HepG2 (cell line): ENCODE measurements at regions not wholly inside any gene's neighbourhood (a gene's known extent, or its start where the extent isn't known, plus 50 kb on each side); places are given as distances from the start of the nearest gene placed in this dataset.
A peak's percentile ranks its signal among the peaks of the same experiment; 100 is the strongest.

Experiments used
- ARNT ChIP-seq: fragments of 450-650 bp; IDR thresholded peaks from 2 replicates; pipeline ENCODE4 v1.6.1; 2017
- CAMTA2 ChIP-seq: sonication (generic); formaldehyde crosslinking; IDR thresholded peaks from 2 replicates; pipeline ENCODE4 v1.4.0; 2020; ENCODE audit warnings: mild to moderate bottlenecking, missing genetic modification reagents, borderline replicate concordance
- HCFC1 ChIP-seq: fragments of 150-350 bp; IDR thresholded peaks from 2 replicates; pipeline ENCODE4 v1.6.1; 2014; ENCODE audit warnings: low read depth, low read length
- KAT7 ChIP-seq: IDR thresholded peaks from 2 replicates; pipeline ENCODE4 v1.6.1; 2018; ENCODE audit warnings: borderline replicate concordance, missing compliant biosample characterization
- KLF15 ChIP-seq: sonication (generic); formaldehyde crosslinking; IDR thresholded peaks from 2 replicates; pipeline ENCODE4 v1.8.1; 2023; ENCODE audit warnings: borderline replicate concordance, mild to moderate bottlenecking, inconsistent platforms, missing genetic modification reagents, mixed read lengths
- KMT2B ChIP-seq: IDR thresholded peaks from 2 replicates; pipeline ENCODE4 v1.6.1; 2016; ENCODE audit warnings: missing genetic modification reagents, missing compliant biosample characterization
- MED13 ChIP-seq: sonication (generic); formaldehyde crosslinking; IDR thresholded peaks from 2 replicates; pipeline ENCODE4 v1.5.0; 2020; ENCODE audit warnings: missing genetic modification reagents
- NFKBIZ ChIP-seq: IDR thresholded peaks from 2 replicates; pipeline ENCODE4 v1.6.1; 2018; ENCODE audit warnings: missing genetic modification reagents, missing compliant biosample characterization
- PRPF4 ChIP-seq: fragments of 200-400 bp; formaldehyde crosslinking; IDR thresholded peaks from 2 replicates; pipeline ENCODE4 v1.6.1; 2016; ENCODE audit warnings: low read length, low read depth; ENCODE audit not compliant: poor library complexity, severe bottlenecking
- RXRB ChIP-seq: IDR thresholded peaks from 2 replicates; pipeline ENCODE4 v1.6.1; 2016; ENCODE audit warnings: borderline replicate concordance, missing genetic modification reagents, missing compliant biosample characterization
- SMARCC2 ChIP-seq: fragments of 450-650 bp; IDR thresholded peaks from 2 replicates; pipeline ENCODE4 v1.6.1; 2017; ENCODE audit warnings: antibody characterized with exemption, mild to moderate bottlenecking
- WIZ ChIP-seq: sonication (generic); formaldehyde crosslinking; IDR thresholded peaks from 2 replicates; pipeline ENCODE4 v1.5.1; 2020; ENCODE audit warnings: mild to moderate bottlenecking, missing genetic modification reagents
- ZBTB42 ChIP-seq: sonication (generic); formaldehyde crosslinking; IDR thresholded peaks from 2 replicates; pipeline ENCODE4 v1.5.0; 2020; ENCODE audit warnings: mild to moderate bottlenecking, missing genetic modification reagents
- ZNF17 ChIP-seq: sonication (generic); formaldehyde crosslinking; IDR thresholded peaks from 2 replicates; pipeline ENCODE4 v1.5.0; 2020; ENCODE audit warnings: mild to moderate bottlenecking, missing genetic modification reagents
- ZNF24 ChIP-seq: fragments of 450-650 bp; IDR thresholded peaks from 2 replicates; pipeline ENCODE4 v1.6.1; 2017; ENCODE audit warnings: antibody characterized with exemption, mild to moderate bottlenecking
- ZNF296 ChIP-seq: sonication (generic); formaldehyde crosslinking; conservative IDR thresholded peaks from 2 replicates; pipeline ENCODE4 v1.5.0; 2020; ENCODE audit warnings: mild to moderate bottlenecking, missing genetic modification reagents
- ZNF430 ChIP-seq: sonication (generic); formaldehyde crosslinking; IDR thresholded peaks from 2 replicates; pipeline ENCODE4 v1.9.0; 2021; ENCODE audit warnings: mild to moderate bottlenecking, missing genetic modification reagents
- ZNF562 ChIP-seq: sonication (generic); formaldehyde crosslinking; IDR thresholded peaks from 2 replicates; pipeline ENCODE4 v1.8.0; 2022; ENCODE audit warnings: missing genetic modification reagents, borderline replicate concordance
- ZNF616 ChIP-seq: sonication (generic); formaldehyde crosslinking; IDR thresholded peaks from 2 replicates; pipeline ENCODE4 v1.5.0; 2020; ENCODE audit warnings: low read depth, mild to moderate bottlenecking, missing genetic modification reagents
- ZNF670 ChIP-seq: sonication (generic); formaldehyde crosslinking; IDR thresholded peaks from 2 replicates; pipeline ENCODE4 v1.8.0; 2022; ENCODE audit warnings: mild to moderate bottlenecking, missing genetic modification reagents, borderline replicate concordance
- ZNF7 ChIP-seq: IDR thresholded peaks from 2 replicates; pipeline ENCODE4 v1.6.1; 2016; ENCODE audit warnings: missing biosample characterization, missing genetic modification reagents
- TF ChIP-seq, protein P1 (sequence below): sonication (generic); formaldehyde crosslinking; IDR thresholded peaks from 2 replicates; pipeline ENCODE4 v1.4.0; 2020; ENCODE audit warnings: missing genetic modification reagents, borderline replicate concordance
- TF ChIP-seq, protein P2 (sequence below): sonication (generic); formaldehyde crosslinking; IDR thresholded peaks from 2 replicates; pipeline ENCODE4 v1.4.0; 2020; ENCODE audit warnings: missing genetic modification reagents; ENCODE audit errors: not compliant biosample characterization
- TF ChIP-seq, protein P3 (sequence below): sonication (generic); formaldehyde crosslinking; IDR thresholded peaks from 2 replicates; pipeline ENCODE4 v1.5.1; 2020; ENCODE audit warnings: mild to moderate bottlenecking, missing genetic modification reagents, borderline replicate concordance
- TF ChIP-seq, protein P4 (sequence below): IDR thresholded peaks from 2 replicates; pipeline ENCODE4 v1.6.1; 2016; ENCODE audit warnings: missing genetic modification reagents, missing compliant biosample characterization

DNA sequence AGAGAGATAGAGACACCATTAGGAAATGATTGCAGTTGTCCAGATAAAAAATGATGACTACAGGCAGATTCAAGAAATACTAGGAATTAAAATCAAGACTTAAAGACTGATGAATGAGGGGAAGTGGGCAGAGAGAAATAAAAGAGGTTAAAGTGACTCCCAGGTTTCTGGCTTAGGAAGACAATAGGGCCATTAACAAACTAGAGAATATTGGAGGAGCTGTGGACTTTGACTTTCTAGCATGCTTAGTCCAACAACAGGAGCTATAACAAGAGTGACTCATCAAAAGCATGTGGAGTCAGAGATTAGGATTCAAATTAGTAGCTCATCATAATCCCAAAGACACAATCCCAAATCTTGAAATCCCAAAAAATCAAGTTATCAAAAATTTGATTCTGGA is 101.5 kb downstream of the BMP4 start (continued):
- TF ChIP-seq, protein P1, sequence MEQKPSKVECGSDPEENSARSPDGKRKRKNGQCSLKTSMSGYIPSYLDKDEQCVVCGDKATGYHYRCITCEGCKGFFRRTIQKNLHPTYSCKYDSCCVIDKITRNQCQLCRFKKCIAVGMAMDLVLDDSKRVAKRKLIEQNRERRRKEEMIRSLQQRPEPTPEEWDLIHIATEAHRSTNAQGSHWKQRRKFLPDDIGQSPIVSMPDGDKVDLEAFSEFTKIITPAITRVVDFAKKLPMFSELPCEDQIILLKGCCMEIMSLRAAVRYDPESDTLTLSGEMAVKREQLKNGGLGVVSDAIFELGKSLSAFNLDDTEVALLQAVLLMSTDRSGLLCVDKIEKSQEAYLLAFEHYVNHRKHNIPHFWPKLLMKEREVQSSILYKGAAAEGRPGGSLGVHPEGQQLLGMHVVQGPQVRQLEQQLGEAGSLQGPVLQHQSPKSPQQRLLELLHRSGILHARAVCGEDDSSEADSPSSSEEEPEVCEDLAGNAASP (CRISPR knock-in tag) = no peak
- peak; percentile 26; the same call in 1 of the 2 replicates for TF ChIP-seq RXRB (CRISPR knock-in tag)
- TF ChIP-seq ZBTB42 (CRISPR knock-in tag) = no peak
- TF ChIP-seq, protein P2, sequence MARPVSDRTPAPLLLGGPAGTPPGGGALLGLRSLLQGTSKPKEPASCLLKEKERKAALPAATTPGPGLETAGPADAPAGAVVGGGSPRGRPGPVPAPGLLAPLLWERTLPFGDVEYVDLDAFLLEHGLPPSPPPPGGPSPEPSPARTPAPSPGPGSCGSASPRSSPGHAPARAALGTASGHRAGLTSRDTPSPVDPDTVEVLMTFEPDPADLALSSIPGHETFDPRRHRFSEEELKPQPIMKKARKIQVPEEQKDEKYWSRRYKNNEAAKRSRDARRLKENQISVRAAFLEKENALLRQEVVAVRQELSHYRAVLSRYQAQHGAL (CRISPR knock-in tag) = no peak
- no peak for TF ChIP-seq ZNF17
- TF ChIP-seq WIZ (CRISPR knock-in tag) = no peak
- no peak for TF ChIP-seq NFKBIZ
- 0 out of 2 replicates have a peak, but pooled peaks have one; percentile 31 for TF ChIP-seq SMARCC2
- TF ChIP-seq ZNF430 = no peak
- no peak for TF ChIP-seq KLF15
- no peak for TF ChIP-seq ZNF296 (CRISPR knock-in tag)
- TF ChIP-seq, protein P3, sequence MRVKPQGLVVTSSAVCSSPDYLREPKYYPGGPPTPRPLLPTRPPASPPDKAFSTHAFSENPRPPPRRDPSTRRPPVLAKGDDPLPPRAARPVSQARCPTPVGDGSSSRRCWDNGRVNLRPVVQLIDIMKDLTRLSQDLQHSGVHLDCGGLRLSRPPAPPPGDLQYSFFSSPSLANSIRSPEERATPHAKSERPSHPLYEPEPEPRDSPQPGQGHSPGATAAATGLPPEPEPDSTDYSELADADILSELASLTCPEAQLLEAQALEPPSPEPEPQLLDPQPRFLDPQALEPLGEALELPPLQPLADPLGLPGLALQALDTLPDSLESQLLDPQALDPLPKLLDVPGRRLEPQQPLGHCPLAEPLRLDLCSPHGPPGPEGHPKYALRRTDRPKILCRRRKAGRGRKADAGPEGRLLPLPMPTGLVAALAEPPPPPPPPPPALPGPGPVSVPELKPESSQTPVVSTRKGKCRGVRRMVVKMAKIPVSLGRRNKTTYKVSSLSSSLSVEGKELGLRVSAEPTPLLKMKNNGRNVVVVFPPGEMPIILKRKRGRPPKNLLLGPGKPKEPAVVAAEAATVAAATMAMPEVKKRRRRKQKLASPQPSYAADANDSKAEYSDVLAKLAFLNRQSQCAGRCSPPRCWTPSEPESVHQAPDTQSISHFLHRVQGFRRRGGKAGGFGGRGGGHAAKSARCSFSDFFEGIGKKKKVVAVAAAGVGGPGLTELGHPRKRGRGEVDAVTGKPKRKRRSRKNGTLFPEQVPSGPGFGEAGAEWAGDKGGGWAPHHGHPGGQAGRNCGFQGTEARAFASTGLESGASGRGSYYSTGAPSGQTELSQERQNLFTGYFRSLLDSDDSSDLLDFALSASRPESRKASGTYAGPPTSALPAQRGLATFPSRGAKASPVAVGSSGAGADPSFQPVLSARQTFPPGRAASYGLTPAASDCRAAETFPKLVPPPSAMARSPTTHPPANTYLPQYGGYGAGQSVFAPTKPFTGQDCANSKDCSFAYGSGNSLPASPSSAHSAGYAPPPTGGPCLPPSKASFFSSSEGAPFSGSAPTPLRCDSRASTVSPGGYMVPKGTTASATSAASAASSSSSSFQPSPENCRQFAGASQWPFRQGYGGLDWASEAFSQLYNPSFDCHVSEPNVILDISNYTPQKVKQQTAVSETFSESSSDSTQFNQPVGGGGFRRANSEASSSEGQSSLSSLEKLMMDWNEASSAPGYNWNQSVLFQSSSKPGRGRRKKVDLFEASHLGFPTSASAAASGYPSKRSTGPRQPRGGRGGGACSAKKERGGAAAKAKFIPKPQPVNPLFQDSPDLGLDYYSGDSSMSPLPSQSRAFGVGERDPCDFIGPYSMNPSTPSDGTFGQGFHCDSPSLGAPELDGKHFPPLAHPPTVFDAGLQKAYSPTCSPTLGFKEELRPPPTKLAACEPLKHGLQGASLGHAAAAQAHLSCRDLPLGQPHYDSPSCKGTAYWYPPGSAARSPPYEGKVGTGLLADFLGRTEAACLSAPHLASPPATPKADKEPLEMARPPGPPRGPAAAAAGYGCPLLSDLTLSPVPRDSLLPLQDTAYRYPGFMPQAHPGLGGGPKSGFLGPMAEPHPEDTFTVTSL = peak; percentile 75; the same call in 1 of the 2 replicates
- TF ChIP-seq ZNF670 = no peak
- TF ChIP-seq MED13 = no peak
- TF ChIP-seq ZNF616 (CRISPR knock-in tag) = no peak
- no peak for TF ChIP-seq ZNF7
- no peak for TF ChIP-seq ZNF562 (CRISPR knock-in tag)
- no peak for TF ChIP-seq ARNT
- TF ChIP-seq, protein P4, sequence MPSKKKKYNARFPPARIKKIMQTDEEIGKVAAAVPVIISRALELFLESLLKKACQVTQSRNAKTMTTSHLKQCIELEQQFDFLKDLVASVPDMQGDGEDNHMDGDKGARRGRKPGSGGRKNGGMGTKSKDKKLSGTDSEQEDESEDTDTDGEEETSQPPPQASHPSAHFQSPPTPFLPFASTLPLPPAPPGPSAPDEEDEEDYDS (CRISPR knock-in tag) = no peak
- no peak for TF ChIP-seq KAT7 (CRISPR knock-in tag)
- no peak for TF ChIP-seq CAMTA2 (CRISPR knock-in tag)
- TF ChIP-seq ZNF24 = no peak
- no peak for TF ChIP-seq HCFC1
- TF ChIP-seq PRPF4 = no peak
- no peak for TF ChIP-seq KMT2B
